ENCODE measurements at regions not wholly inside any gene's neighbourhood (a gene's known extent, or its start where the extent isn't known, plus 50 kb on each side); places are given as distances from the start of the nearest gene placed in this dataset.

DNA sequence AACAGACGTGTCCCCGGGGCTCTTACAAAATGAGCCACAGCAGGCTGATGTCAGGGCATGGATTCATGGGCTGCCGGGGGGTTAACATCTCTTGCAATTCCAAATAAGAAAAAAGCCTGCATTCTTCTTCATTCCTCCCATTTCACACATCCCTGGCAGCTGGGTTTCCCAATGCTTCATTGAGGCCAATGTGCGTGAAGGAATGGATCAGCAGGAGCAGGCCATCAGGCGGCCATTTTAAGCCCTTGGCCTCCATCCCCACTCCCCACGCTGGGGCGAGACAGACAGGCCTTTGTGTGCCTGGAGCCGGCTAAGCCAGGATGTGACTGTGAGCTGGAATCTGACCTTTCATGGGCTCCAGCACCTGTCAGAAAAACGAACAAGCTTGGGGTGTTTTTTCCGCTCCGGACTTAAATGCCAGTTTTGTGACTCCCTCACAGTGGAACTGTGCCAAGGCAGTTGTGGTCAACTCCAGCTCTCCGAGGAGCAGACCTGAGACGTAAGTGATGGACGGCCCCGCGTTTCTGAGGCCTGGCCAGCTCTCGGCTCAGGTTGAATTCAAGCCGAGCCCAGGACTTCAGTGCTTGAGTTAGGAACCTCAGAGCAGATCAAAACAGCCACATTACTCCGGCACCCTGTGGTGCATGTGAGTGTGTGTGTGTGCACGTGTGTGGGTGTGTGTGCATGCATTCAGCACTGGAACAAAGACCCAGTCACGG lies 133.1 kb downstream of the TMEM30B start:
- H3K4me2 ChIP-seq = no peak overlapping the region
- TF ChIP-seq EZH2 (IDR thresholded peaks at IDR 0.05; ENCODE audit: borderline replicate concordance) (no peak), EZH2phosphoT487 (IDR thresholded peaks at IDR 0.05; ENCODE audit: low read depth, severe bottlenecking, unreplicated experiment) (no peak)
- TF ChIP-seq, protein P1, sequence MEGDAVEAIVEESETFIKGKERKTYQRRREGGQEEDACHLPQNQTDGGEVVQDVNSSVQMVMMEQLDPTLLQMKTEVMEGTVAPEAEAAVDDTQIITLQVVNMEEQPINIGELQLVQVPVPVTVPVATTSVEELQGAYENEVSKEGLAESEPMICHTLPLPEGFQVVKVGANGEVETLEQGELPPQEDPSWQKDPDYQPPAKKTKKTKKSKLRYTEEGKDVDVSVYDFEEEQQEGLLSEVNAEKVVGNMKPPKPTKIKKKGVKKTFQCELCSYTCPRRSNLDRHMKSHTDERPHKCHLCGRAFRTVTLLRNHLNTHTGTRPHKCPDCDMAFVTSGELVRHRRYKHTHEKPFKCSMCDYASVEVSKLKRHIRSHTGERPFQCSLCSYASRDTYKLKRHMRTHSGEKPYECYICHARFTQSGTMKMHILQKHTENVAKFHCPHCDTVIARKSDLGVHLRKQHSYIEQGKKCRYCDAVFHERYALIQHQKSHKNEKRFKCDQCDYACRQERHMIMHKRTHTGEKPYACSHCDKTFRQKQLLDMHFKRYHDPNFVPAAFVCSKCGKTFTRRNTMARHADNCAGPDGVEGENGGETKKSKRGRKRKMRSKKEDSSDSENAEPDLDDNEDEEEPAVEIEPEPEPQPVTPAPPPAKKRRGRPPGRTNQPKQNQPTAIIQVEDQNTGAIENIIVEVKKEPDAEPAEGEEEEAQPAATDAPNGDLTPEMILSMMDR (IDR thresholded peaks at IDR 0.05; ENCODE audit: poor library complexity) = no peak
- no peak overlapping the region for H3K4me3 ChIP-seq
- H3K27ac ChIP-seq = peak overlapping the region; percentile 87
- no peaks in the 10 kb centered on the region for H3K9me3 ChIP-seq (ENCODE audit: low read depth)
- WGBS (ENCODE audit: low lambda C conversion rate, missing lambda C conversion rate) = 73% methylated on average over 21 of the region's 21 CpGs
- no peak overlapping the region for H2AFZ ChIP-seq
- no peaks in the 10 kb centered on the region for H3K79me2 ChIP-seq
- no peaks in the 10 kb centered on the region for H3K9me2 ChIP-seq (replicated peaks; ENCODE audit: insufficient read depth)
- H3K4me1 ChIP-seq (ENCODE audit: insufficient read depth) = peaks cover 9% of the 10 kb centered on the region
- DNase-seq (ENCODE audit: low spot score) = no peak
- no peaks in the 10 kb centered on the region for H4K20me1 ChIP-seq (ENCODE audit: insufficient read depth, poor library complexity, severe bottlenecking)
- H3K36me3 ChIP-seq (replicated peaks; ENCODE audit: insufficient read depth, low read depth) = no peaks in the 10 kb centered on the region
- H3K27me3 ChIP-seq = no peaks in the 10 kb centered on the region

DNA sequence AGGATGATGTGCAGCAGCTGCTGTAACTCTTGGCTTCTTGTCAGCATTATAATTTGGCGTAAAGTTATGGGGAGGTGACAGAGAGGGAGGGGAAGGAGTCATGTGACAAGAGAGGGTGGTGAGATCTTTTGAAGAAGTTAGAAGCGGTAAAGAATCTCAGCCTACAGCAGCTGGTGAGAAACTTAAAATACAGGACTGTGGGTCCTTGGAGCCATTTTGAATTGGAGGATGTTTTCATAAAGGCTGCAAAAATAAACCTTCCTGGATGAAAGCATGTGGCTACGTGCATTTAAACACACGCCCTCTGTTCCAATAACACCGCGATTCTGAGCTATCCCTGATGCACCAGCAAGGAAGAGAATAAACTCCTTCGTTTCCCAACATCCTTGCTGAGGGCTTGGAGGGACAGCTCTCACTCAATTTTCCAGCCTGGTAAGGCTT lies 133.7 kb downstream of the TMEM30B start:
- no peaks in the 10 kb centered on the region for H3K27me3 ChIP-seq
- no peak overlapping the region for H2AFZ ChIP-seq
- H3K4me1 ChIP-seq (ENCODE audit: insufficient read depth) = peaks cover 9% of the 10 kb centered on the region
- no peaks in the 10 kb centered on the region for H3K9me2 ChIP-seq (replicated peaks; ENCODE audit: insufficient read depth)
- no peak for DNase-seq (ENCODE audit: low spot score)
- H3K9me3 ChIP-seq (ENCODE audit: low read depth) = no peaks in the 10 kb centered on the region
- H3K4me2 ChIP-seq = no peak overlapping the region
- no peaks in the 10 kb centered on the region for H3K36me3 ChIP-seq (replicated peaks; ENCODE audit: insufficient read depth, low read depth)
- no peak for TF ChIP-seq EZH2phosphoT487 (IDR thresholded peaks at IDR 0.05; ENCODE audit: low read depth, severe bottlenecking, unreplicated experiment)
- TF ChIP-seq EZH2 (IDR thresholded peaks at IDR 0.05; ENCODE audit: borderline replicate concordance) = no peak
- TF ChIP-seq, protein P1 (IDR thresholded peaks at IDR 0.05; ENCODE audit: poor library complexity) = no peak
- peak overlapping the region; percentile 87 for H3K27ac ChIP-seq
- no peak overlapping the region for H3K4me3 ChIP-seq
- no peaks in the 10 kb centered on the region for H3K79me2 ChIP-seq
- WGBS (ENCODE audit: low lambda C conversion rate, missing lambda C conversion rate) = 62% methylated on average over 7 of the region's 7 CpGs
- H4K20me1 ChIP-seq (ENCODE audit: insufficient read depth, poor library complexity, severe bottlenecking) = no peaks in the 10 kb centered on the region

DNA sequence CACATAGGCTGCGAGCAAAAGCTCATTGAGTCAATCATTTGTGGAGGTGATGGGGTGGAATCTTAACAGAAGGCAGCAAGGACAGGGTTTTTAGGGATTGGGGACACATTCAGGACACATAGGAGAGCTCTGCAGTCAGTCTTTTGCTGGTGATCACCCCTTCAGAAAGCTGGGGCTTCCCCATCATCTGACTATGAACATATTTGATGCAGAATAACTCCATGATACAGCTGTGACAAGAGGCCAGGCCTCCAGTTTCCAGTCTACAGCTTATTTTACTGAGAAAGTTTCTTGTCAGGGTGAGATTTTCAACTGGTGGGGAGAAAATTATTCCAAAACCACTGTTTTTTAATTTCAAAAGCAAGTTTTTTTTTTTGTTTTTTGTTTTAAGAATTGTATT lies 134.2 kb downstream of the TMEM30B start:
- Histone ChIP-seq H4K20me1 (ENCODE audit: insufficient read depth, poor library complexity, severe bottlenecking) (no peaks in the 10 kb centered on the region), H3K9me2 (replicated peaks; ENCODE audit: insufficient read depth) (no peaks in the 10 kb centered on the region), H3K4me2 (no peak overlapping the region), H3K79me2 (no peaks in the 10 kb centered on the region), H3K4me3 (no peak overlapping the region), H3K27me3 (no peaks in the 10 kb centered on the region), H3K36me3 (replicated peaks; ENCODE audit: insufficient read depth, low read depth) (no peaks in the 10 kb centered on the region), H3K4me1 (ENCODE audit: insufficient read depth) (peaks cover 9% of the 10 kb centered on the region), H3K9me3 (ENCODE audit: low read depth) (no peaks in the 10 kb centered on the region), H3K27ac (peak overlapping the region; percentile 87), H2AFZ (no peak overlapping the region)
- no peak for DNase-seq (ENCODE audit: low spot score)
- WGBS (ENCODE audit: low lambda C conversion rate, missing lambda C conversion rate) = 100% methylated on average over 1 of the region's 1 CpG
- TF ChIP-seq EZH2phosphoT487 (IDR thresholded peaks at IDR 0.05; ENCODE audit: low read depth, severe bottlenecking, unreplicated experiment) (no peak), EZH2 (IDR thresholded peaks at IDR 0.05; ENCODE audit: borderline replicate concordance) (no peak)
- TF ChIP-seq, protein P1 (IDR thresholded peaks at IDR 0.05; ENCODE audit: poor library complexity) = no peak

Measured in hepatocyte (in vitro differentiated cells).